WTC11 (cell line): ENCODE measurements at regions not wholly inside any gene's neighbourhood (a gene's known extent, or its start where the extent isn't known, plus 50 kb on each side); places are given as distances from the start of the nearest gene placed in this dataset.

Source experiments
- CREM ChIP-seq: sonication (generic); formaldehyde crosslinking; IDR thresholded peaks from 2 replicates; pipeline ENCODE4 v1.8.1; 2022; ENCODE audit warnings: mild to moderate bottlenecking, missing genetic modification reagents, moderate library complexity
- GRHL2 ChIP-seq: fragments of 250-450 bp; sonication (Bioruptor Pico); IDR thresholded peaks from 2 replicates; pipeline ENCODE4 v1.8.0; 2022; ENCODE audit warnings: mild to moderate bottlenecking, moderate library complexity; ENCODE audit not compliant: insufficient replicate concordance, severe bottlenecking
- NR2C2 ChIP-seq: sonication (generic); formaldehyde crosslinking; IDR thresholded peaks from 2 replicates; pipeline ENCODE4 v1.8.0; 2022; ENCODE audit warnings: mild to moderate bottlenecking, missing genetic modification reagents
- TEAD1 ChIP-seq: sonication (generic); formaldehyde crosslinking; IDR thresholded peaks from 2 replicates; pipeline ENCODE4 v1.8.0; 2022; ENCODE audit warnings: mild to moderate bottlenecking, missing genetic modification reagents
- TF ChIP-seq, protein P1 (sequence below): fragments of 200-600 bp; IDR thresholded peaks from 2 replicates; pipeline ENCODE4 v1.8.0; 2022; ENCODE audit warnings: antibody characterized with exemption
- TF ChIP-seq, protein P2 (sequence below): sonication (generic); formaldehyde crosslinking; conservative IDR thresholded peaks from 2 replicates; pipeline ENCODE4 v1.8.1; 2022; ENCODE audit warnings: mild to moderate bottlenecking, missing genetic modification reagents
- TF ChIP-seq, protein P3 (sequence below): sonication (generic); formaldehyde crosslinking; IDR thresholded peaks from 2 replicates; pipeline ENCODE4 v1.8.0; 2022; ENCODE audit warnings: mild to moderate bottlenecking, missing genetic modification reagents

DNA sequence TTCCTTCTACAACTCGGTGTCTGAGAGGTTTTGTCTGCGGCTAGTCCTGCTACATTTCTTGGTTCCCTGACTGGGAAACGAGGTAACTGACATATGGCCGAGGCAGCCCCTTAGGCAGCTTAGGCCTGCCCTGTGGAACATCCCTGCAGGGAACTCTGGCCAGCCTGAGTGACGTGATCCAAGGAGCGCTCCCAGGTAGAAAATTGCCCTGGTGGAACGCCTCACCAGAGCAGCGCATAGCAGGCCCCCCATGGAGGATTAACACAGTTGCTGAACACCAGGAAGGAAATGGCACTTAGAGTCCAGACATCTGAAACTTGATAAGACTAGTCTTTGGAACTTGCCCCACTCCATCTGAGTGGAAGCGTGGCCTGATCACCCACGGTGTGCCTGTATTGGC, 837.4 kb upstream of the NDST4 start:
- TF ChIP-seq, protein P1, sequence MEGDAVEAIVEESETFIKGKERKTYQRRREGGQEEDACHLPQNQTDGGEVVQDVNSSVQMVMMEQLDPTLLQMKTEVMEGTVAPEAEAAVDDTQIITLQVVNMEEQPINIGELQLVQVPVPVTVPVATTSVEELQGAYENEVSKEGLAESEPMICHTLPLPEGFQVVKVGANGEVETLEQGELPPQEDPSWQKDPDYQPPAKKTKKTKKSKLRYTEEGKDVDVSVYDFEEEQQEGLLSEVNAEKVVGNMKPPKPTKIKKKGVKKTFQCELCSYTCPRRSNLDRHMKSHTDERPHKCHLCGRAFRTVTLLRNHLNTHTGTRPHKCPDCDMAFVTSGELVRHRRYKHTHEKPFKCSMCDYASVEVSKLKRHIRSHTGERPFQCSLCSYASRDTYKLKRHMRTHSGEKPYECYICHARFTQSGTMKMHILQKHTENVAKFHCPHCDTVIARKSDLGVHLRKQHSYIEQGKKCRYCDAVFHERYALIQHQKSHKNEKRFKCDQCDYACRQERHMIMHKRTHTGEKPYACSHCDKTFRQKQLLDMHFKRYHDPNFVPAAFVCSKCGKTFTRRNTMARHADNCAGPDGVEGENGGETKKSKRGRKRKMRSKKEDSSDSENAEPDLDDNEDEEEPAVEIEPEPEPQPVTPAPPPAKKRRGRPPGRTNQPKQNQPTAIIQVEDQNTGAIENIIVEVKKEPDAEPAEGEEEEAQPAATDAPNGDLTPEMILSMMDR = no peak
- TF ChIP-seq CREM (CRISPR knock-in tag) = no peak
- TF ChIP-seq, protein P2, sequence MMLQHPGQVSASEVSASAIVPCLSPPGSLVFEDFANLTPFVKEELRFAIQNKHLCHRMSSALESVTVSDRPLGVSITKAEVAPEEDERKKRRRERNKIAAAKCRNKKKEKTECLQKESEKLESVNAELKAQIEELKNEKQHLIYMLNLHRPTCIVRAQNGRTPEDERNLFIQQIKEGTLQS (CRISPR knock-in tag) = no peak
- TF ChIP-seq, protein P3, sequence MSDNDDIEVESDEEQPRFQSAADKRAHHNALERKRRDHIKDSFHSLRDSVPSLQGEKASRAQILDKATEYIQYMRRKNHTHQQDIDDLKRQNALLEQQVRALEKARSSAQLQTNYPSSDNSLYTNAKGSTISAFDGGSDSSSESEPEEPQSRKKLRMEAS = no peak
- no peak for TF ChIP-seq TEAD1 (CRISPR knock-in tag)
- no peak for TF ChIP-seq GRHL2 (CRISPR knock-in tag)
- TF ChIP-seq NR2C2 = no peak
